Type B pancreatic cell (in vitro differentiated cells): ENCODE measurements at regions not wholly inside any gene's neighbourhood (a gene's known extent, or its start where the extent isn't known, plus 50 kb on each side); places are given as distances from the start of the nearest gene placed in this dataset.
"Not testable (repeated sequence)": the region's sequence is repeated elsewhere in the genome, so short reads cannot be mapped to it uniquely, and the experiment has no call there.

Experiments used
- DNase-seq: peaks from one replicate; pipeline ENCODE4 v3.0.0; 2021; ENCODE audit warnings: mixed read lengths; ENCODE audit not compliant: unreplicated experiment; ENCODE audit errors: extremely low spot score
- H3K27ac Mint-ChIP-seq: 2 replicates; pipeline ENCODE4 v1.8.0; 2021; ENCODE audit warnings: mild to moderate bottlenecking, mixed read lengths
- H3K27me3 Mint-ChIP-seq: 2 replicates; pipeline ENCODE4 v1.8.0; 2021; ENCODE audit warnings: mixed read lengths
- H3K36me3 Mint-ChIP-seq: 2 replicates; pipeline ENCODE4 v1.8.0; 2021; ENCODE audit warnings: mixed read lengths
- H3K4me1 Mint-ChIP-seq: one replicate; pipeline ENCODE4 v1.8.0; 2021; ENCODE audit warnings: mixed read lengths; ENCODE audit not compliant: unreplicated experiment
- H3K4me3 Mint-ChIP-seq: 2 replicates; pipeline ENCODE4 v1.8.0; 2021; ENCODE audit warnings: mild to moderate bottlenecking, mixed read lengths
- H3K9me3 Mint-ChIP-seq: 2 replicates; pipeline ENCODE4 v1.8.0; 2021; ENCODE audit warnings: mixed read lengths
- CTCF ChIP-seq: fragments of 200-600 bp; sonication (generic); conservative IDR thresholded peaks from 2 replicates; pipeline ENCODE4 v1.5.0; 2021; ENCODE audit warnings: antibody characterized with exemption, mild to moderate bottlenecking

GRCh38 chr3:191020730-191021396 is 158.4 kb upstream of the GMNC start:
- Mint-ChIP-seq H3K9me3 (no peaks in the 10 kb centered on the region), H3K27ac (no peak overlapping the region), H3K27me3 (peaks cover 4% of the 10 kb centered on the region), H3K4me3 (no peak overlapping the region), H3K4me1 (no peaks in the 10 kb centered on the region), H3K36me3 (no peaks in the 10 kb centered on the region)
- no peak for TF ChIP-seq CTCF
- no peak for DNase-seq

GRCh38 chr3:191019855-191020254 is 157.4 kb upstream of the GMNC start:
- no peaks in the 10 kb centered on the region for H3K4me1 Mint-ChIP-seq
- no peak for DNase-seq
- no peaks in the 10 kb centered on the region for H3K36me3 Mint-ChIP-seq
- no peaks in the 10 kb centered on the region for H3K9me3 Mint-ChIP-seq
- H3K4me3 Mint-ChIP-seq, result no peak overlapping the region
- no peak overlapping the region for H3K27ac Mint-ChIP-seq
- peaks cover 4% of the 10 kb centered on the region for H3K27me3 Mint-ChIP-seq
- no peak for TF ChIP-seq CTCF

- H3K4me1 Mint-ChIP-seq, H3K4me3 Mint-ChIP-seq, H3K9me3 Mint-ChIP-seq, H3K36me3 Mint-ChIP-seq, H3K27me3 Mint-ChIP-seq, H3K27ac Mint-ChIP-seq, DNase-seq: not testable (repeated sequence)
These were observed 153.5 kb upstream of the GMNC start for GRCh38 chr3:191015960-191016359.

- no peak overlapping the region for H3K4me3 Mint-ChIP-seq
- no peak overlapping the region for H3K27ac Mint-ChIP-seq
- no peaks in the 10 kb centered on the region for H3K36me3 Mint-ChIP-seq
- H3K4me1 Mint-ChIP-seq, result peaks cover 8% of the 10 kb centered on the region
- no peak for TF ChIP-seq CTCF
- DNase-seq, result no peak
- H3K9me3 Mint-ChIP-seq, result no peaks in the 10 kb centered on the region
- H3K27me3 Mint-ChIP-seq, result no peaks in the 10 kb centered on the region
These were observed 145.6 kb upstream of the GMNC start for GRCh38 chr3:191008074-191008473.

- H3K27me3 Mint-ChIP-seq, result no peaks in the 10 kb centered on the region
- no peak overlapping the region for H3K27ac Mint-ChIP-seq
- no peak for DNase-seq
- TF ChIP-seq CTCF, result no peak
- no peak overlapping the region for H3K4me3 Mint-ChIP-seq
- no peaks in the 10 kb centered on the region for H3K9me3 Mint-ChIP-seq
- no peaks in the 10 kb centered on the region for H3K36me3 Mint-ChIP-seq
- H3K4me1 Mint-ChIP-seq, result peaks cover 8% of the 10 kb centered on the region
These were observed 143.3 kb upstream of the GMNC start for GRCh38 chr3:191005790-191006189.

GRCh38 chr3:191003742-191004141 is 141.2 kb upstream of the GMNC start:
- Mint-ChIP-seq H3K27me3 (no peaks in the 10 kb centered on the region), H3K4me1 (peaks cover 8% of the 10 kb centered on the region), H3K36me3 (no peaks in the 10 kb centered on the region), H3K4me3 (no peak overlapping the region), H3K9me3 (no peaks in the 10 kb centered on the region), H3K27ac (no peak overlapping the region)
- no peak for TF ChIP-seq CTCF
- no peak for DNase-seq
